Endothelial cell of umbilical vein (primary cell): ENCODE measurements at regions not wholly inside any gene's neighbourhood (a gene's known extent, or its start where the extent isn't known, plus 50 kb on each side); places are given as distances from the start of the nearest gene placed in this dataset.

ENCODE experiments used
- BruUV-seq: library from RNA; stranded (reverse); fragments of 400-500 nt; replicated peaks from 2 replicates; lab custom pipeline; 2021; lab: Mats Ljungman, UMichigan
- CTCF ChIA-PET: fragments of 300-600, 350-600 bp; sonication (Branson Sonifier 250); formaldehyde crosslinking; loops from one replicate; lab custom pipeline; 2021; ENCODE audit warnings: antibody characterized with exemption, inconsistent platforms; lab: Charles Lee
- POLR2A ChIA-PET: fragments of 300-600, 350-600 bp; sonication (Branson Sonifier 250); formaldehyde crosslinking; loops from one replicate; lab custom pipeline; 2021; ENCODE audit warnings: antibody characterized with exemption, inconsistent platforms; lab: Charles Lee
- DNase-seq: peaks from one replicate; pipeline ENCODE4 v3.0.0-alpha.2; 2011; ENCODE audit warnings: low read depth, low spot score
- FAIRE-seq: peaks from 2 replicates; lab custom pipeline; 2011; peaks lifted over from hg19 to GRCh38; lab: Jason Lieb, UNC
- H2AFZ ChIP-seq: 2 replicates; pipeline ENCODE4 v1.6.0; 2012; ENCODE audit warnings: low read depth, low read length, control low read depth, inconsistent platforms
- H3K27ac ChIP-seq: 2 replicates; pipeline ENCODE4 v1.5.1; 2011; ENCODE audit warnings: low read depth, mild to moderate bottlenecking, control low read depth, low read length, moderate library complexity; ENCODE audit not compliant: insufficient read depth
- H3K27me3 ChIP-seq, 2 experiments: 2 replicates each; pipeline versions ENCODE4 v1.6.0 to v1.6.1; 2011; ENCODE audit warnings: low read length in 2 of 2, mixed read lengths in 1 of 2; ENCODE audit not compliant: control insufficient read depth in 2 of 2, insufficient read depth in 2 of 2
- H3K36me3 ChIP-seq, 2 experiments: 2 replicates in 1 of 2; 3 replicates in 1 of 2; pipeline ENCODE4 v1.5.1; 2011; ENCODE audit warnings: low read length in 2 of 2, mild to moderate bottlenecking in 1 of 2, moderate library complexity in 1 of 2; ENCODE audit not compliant: control insufficient read depth in 2 of 2, insufficient read depth in 2 of 2; ENCODE audit errors: extremely low read depth in 1 of 2
- H3K4me1 ChIP-seq: 3 replicates; pipeline ENCODE4 v1.5.1; 2011; ENCODE audit warnings: mild to moderate bottlenecking, low read length; ENCODE audit not compliant: control insufficient read depth, insufficient read depth; ENCODE audit errors: extremely low read depth
- H3K4me2 ChIP-seq: 2 replicates; pipeline ENCODE4 v1.6.1; 2011; ENCODE audit warnings: low read length, control low read depth, mixed read lengths; ENCODE audit not compliant: insufficient read depth
- H3K4me3 ChIP-seq, 3 experiments: fragments of 200-600 bp in 1 of 3; sonication (generic), shearing (Covaris generic) in 1 of 3; replicated peaks in 1 of 3; 2 replicates each; pipeline ENCODE4 v1.5.1; 2011 to 2016; ENCODE audit warnings: control low read depth in 3 of 3, low read length in 3 of 3, mild to moderate bottlenecking in 2 of 3, inconsistent platforms in 1 of 3, low read depth in 1 of 3, moderate library complexity in 1 of 3; ENCODE audit not compliant: insufficient read depth in 1 of 3
- H3K79me2 ChIP-seq: 2 replicates; pipeline ENCODE4 v1.6.0; 2012; ENCODE audit warnings: low read length, inconsistent platforms; ENCODE audit not compliant: control insufficient read depth, insufficient read depth
- H3K9ac ChIP-seq: replicated peaks from 2 replicates; pipeline ENCODE3; 2011; ENCODE audit warnings: low read length, control low read depth; ENCODE audit not compliant: insufficient read depth; ENCODE audit errors: extremely low read depth
- H3K9me1 ChIP-seq: replicated peaks from 3 replicates; pipeline ENCODE4 v1.6.0; 2011; ENCODE audit warnings: mild to moderate bottlenecking, low read length; ENCODE audit not compliant: control insufficient read depth, insufficient read depth; ENCODE audit errors: extremely low read depth
- H3K9me3 ChIP-seq: replicated peaks from 2 replicates; pipeline ENCODE4 v1.5.1; 2012; ENCODE audit warnings: low read length, inconsistent platforms; ENCODE audit not compliant: control insufficient read depth, insufficient read depth
- H4K20me1 ChIP-seq: replicated peaks from 2 replicates; pipeline ENCODE3; 2011; ENCODE audit warnings: mild to moderate bottlenecking, low read length; ENCODE audit not compliant: control insufficient read depth, insufficient read depth; ENCODE audit errors: extremely low read depth
- CTCF ChIP-seq, 2 donors: IDR thresholded peaks; 1 replicate in 1 of 2; 2 replicates in 1 of 2; pipeline ENCODE4 v1.5.1; 2011; ENCODE audit warnings: low read length in 2 of 2, mild to moderate bottlenecking in 2 of 2, moderate library complexity in 2 of 2, control low read depth in 1 of 2, inconsistent platforms in 1 of 2, low read depth in 1 of 2; ENCODE audit not compliant: insufficient read depth in 1 of 2; ENCODE audit errors: extremely low read depth in 1 of 2
- EZH2 ChIP-seq: IDR thresholded peaks from 2 replicates; pipeline ENCODE4 v1.6.1; 2012; ENCODE audit warnings: borderline replicate concordance, low read depth, mild to moderate bottlenecking, moderate library complexity, low read length, inconsistent platforms; ENCODE audit not compliant: severe bottlenecking
- FOS ChIP-seq: IDR thresholded peaks from 2 replicates; pipeline ENCODE4 v1.6.1; 2011; ENCODE audit warnings: mild to moderate bottlenecking, low read length, moderate library complexity, borderline replicate concordance; ENCODE audit not compliant: insufficient read depth
- GATA2 ChIP-seq: IDR thresholded peaks from 2 replicates; pipeline ENCODE4 v1.7.0; 2011; ENCODE audit warnings: low read depth, mild to moderate bottlenecking, moderate library complexity, mixed read lengths, low read length; ENCODE audit not compliant: insufficient read length, insufficient read depth
- JUN ChIP-seq: IDR thresholded peaks from 2 replicates; pipeline ENCODE4 v1.6.1; 2011; ENCODE audit warnings: borderline replicate concordance, low read depth; ENCODE audit not compliant: insufficient read length, insufficient read depth
- MAX ChIP-seq: IDR thresholded peaks from 2 replicates; pipeline ENCODE4 v1.6.1; 2011; ENCODE audit not compliant: insufficient read depth, insufficient read length
- MYC ChIP-seq: IDR thresholded peaks from one replicate; pipeline ENCODE4 v1.6.1; 2011; ENCODE audit warnings: mild to moderate bottlenecking, low read depth, low read length
- POLR2A ChIP-seq: IDR thresholded peaks from 2 replicates; pipeline ENCODE4 v1.6.1; 2012; ENCODE audit warnings: low read depth, mild to moderate bottlenecking, control low read depth, low read length
- POLR2AphosphoS5 ChIP-seq: IDR thresholded peaks from 2 replicates; pipeline ENCODE4 v1.6.1; 2012; ENCODE audit warnings: low read depth, mild to moderate bottlenecking, control low read depth, low read length, moderate library complexity; ENCODE audit not compliant: insufficient read depth
- dilution Hi-C: fragments of 300-500 bp; cut with MboI; formaldehyde crosslinking; loops from one replicate; pipeline ENCODE4 v1.15.0; 2019; ENCODE audit warnings: low sequenced_read_pairs; ENCODE audit not compliant: extremely low pct_ligation_motif_present
- intact Hi-C: fragments of 100-400 bp; cut with micrococcal nuclease; formaldehyde crosslinking; loops from one replicate; pipeline ENCODE4 v1.10.0; 2022

- Histone ChIP-seq H3K36me3 (no peaks in the 10 kb centered on the region), H3K9ac (no peak overlapping the region), H3K4me2 (no peak overlapping the region), H3K79me2 (no peaks in the 10 kb centered on the region), H2AFZ (no peak overlapping the region), H3K27me3 (no peaks in the 10 kb centered on the region), H3K9me1 (no peaks in the 10 kb centered on the region), H3K9me3 (no peaks in the 10 kb centered on the region), H3K27ac (no peak overlapping the region), H3K4me1 (no peaks in the 10 kb centered on the region), H3K4me3 (no peak overlapping the region), H4K20me1 (no peaks in the 10 kb centered on the region)
- dilution Hi-C loops (no loop called here), intact Hi-C loops (no loop called here)
- FAIRE-seq (no peak), DNase-seq (no peak)
- TF ChIP-seq MYC (no peak), POLR2A (no peak), GATA2 (no peak), MAX (no peak), CTCF (IDR thresholded peaks at IDR 0.05; ENCODE audit: extremely low read depth in 1 of 2, insufficient read depth in 1 of 2, low read depth in 1 of 2, low read length in 2 of 2) (no peak), JUN (no peak), EZH2 (no peak), FOS (no peak), POLR2AphosphoS5 (no peak)
- no TSS peak for BruUV-seq
- POLR2A ChIA-PET = no interaction called here
- CTCF ChIA-PET = no interaction called here
These were observed 276.3 kb upstream of the PCDH9 start for GRCh38 chr13:67506407-67506806.
